Activated CD8-positive, alpha-beta memory T cell treated with anti-CD3 and anti-CD28 coated beads for 1 hour (primary cell): ENCODE measurements at regions not wholly inside any gene's neighbourhood (a gene's known extent, or its start where the extent isn't known, plus 50 kb on each side); places are given as distances from the start of the nearest gene placed in this dataset.

ENCODE experiments used
- DNase-seq, 2 donors: peaks; one replicate each; pipeline ENCODE4 v3.0.0-alpha.2; 2020; ENCODE audit warnings: low read depth in 1 of 2; ENCODE audit errors: extremely low read depth in 1 of 2

DNA sequence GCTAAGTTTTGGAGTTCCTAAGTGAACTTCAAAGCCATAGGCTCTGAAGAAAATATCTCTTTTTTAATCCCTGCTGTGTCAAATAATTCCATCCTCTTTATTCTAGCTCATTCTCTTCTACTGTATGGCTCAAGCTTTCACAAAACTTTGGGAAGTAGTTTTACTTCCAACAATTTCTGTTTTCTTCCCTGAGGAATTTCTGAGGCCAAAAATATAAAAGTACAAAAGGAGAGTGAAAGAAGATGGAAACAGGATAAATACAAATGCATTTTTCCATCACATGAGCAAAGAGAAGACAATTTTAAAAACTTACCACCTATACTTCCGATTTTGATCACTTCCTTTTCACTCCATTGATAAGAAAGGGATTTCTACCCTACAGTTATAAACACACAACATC lies 585.7 kb upstream of the DAB2 start:
- DNase-seq = no peak

GRCh38 chr5:40006260-40006659 lies 581.5 kb upstream of the DAB2 start:
- no peak for DNase-seq

DNA sequence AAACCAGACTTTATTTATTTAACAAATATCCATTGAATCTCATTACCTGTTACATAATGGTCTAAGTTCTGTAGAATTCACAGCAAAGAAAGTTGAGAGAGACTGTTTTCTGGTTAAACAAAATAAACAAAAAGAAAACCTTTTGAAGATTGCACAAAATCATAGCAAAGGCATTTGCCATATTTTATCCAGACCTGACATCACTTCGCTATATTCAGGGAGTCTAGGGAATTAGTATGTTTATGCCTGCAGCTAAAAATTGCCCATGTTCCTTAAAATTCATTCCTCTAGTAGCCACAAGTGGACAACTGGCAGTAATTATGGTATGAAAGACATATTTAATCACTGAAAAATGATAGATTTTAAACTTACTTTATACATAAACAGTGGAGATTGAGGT lies 577.0 kb upstream of the DAB2 start:
- DNase-seq = no peak

DNA sequence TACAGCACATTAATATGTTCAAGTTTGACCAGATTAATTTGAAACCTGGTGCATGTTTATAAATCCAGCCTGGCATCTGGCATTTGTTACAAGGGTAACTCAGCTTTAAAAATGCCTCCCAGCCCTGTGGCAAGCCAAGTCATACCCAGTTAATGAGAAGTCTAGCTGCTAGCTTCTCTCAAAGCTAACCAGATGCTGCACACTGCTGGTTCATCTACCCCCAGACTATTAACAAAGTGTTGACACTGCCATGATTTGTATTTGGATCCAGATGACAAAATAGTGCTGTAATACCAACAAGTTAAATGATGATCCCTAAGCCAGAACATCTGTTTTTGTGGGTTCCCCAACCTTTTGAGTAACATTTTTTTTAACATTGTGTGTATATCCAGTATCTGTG lies 573.7 kb upstream of the DAB2 start:
- DNase-seq = no peak

DNA sequence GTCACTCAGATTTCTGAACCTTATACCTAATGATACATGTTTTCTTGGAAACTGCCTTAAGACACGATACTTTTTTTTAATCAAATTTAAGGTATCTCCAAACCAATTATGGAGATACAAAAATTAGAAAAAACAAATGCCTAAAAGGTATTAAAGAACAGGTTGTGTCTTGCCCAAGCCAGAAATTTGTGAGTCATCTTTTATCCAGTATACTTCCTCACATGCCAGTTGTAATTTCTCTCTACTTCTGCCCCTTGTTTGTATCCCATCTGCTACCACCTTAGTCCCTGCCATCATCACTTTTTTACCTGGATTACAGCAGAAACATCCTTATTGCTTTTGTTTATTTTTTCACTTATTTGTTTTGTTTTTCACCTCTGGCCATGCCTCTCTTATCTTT lies 571.2 kb upstream of the DAB2 start:
- DNase-seq = no peak

GRCh38 chr5:39992617-39993202 lies 567.9 kb upstream of the DAB2 start:
- no peak for DNase-seq

DNA sequence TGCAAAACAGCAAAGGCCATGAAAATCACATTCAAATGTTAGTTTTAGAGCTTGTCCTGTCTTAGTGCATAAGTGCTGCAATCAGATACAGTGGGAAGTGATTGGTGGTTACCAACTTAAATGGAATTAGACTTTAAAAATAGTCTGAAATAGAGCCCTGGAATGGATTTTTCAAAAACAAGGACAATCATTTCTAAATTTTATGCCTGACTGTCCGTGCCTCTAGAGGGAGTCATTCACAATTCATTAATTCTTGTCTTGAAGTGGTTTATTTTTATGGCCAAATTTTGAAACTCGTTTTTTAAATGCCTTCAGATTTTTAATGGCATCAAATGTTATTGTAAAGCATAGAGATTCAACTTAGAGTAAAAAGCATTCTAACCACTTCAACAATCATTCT lies 561.8 kb upstream of the DAB2 start:
- DNase-seq = no peak

GRCh38 chr5:39980056-39980455 lies 555.3 kb upstream of the DAB2 start:
- DNase-seq = no peak

DNA sequence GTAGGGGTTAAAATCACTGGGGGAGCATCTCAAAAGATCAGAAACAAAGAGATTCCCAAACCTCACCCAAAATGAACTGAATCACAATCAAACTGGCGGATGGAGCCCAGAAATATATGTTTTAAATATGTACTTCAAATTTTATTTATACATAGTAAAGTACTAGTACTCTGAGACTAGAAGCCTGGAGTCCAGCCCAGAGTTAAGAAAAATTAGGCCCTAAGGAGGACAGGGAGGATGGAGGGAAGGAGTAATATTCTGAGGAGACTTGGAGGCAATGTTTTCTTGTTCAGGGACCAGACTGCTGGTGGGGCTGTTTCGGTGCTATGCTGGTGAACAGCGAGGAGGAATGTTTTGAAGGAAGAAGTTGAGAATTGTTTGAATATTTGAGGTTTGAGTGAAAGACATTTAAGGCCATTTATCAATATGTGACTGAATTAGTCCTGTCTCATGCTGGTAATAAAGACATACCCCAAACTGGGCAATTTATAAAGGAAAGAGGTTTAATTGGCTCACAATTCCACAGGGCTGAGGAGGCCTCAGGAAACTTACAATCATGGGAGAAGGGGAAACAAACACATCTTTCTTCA lies 552.4 kb upstream of the DAB2 start:
- DNase-seq = no peak

- no peak for DNase-seq
These were observed 545.5 kb upstream of the DAB2 start for GRCh38 chr5:39970117-39970798.

DNA sequence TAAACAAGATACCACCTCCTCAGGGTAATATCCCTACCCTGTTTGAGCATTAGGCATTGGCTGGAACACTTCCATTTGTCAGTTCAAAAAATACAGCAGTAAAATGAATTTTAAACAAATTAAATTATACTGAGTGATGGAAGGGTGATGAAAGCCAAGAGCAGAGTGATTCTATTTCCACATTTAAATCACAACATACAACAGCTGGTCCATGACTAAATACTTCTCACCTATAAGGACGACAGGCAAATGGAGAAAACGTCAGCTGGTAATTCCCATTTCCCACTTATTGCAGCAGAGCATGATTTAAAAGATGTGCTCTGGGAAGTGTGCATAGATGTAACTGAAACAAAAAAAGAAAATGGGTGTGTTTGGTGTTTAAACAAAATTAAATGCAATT lies 543.6 kb upstream of the DAB2 start:
- no peak for DNase-seq

DNA sequence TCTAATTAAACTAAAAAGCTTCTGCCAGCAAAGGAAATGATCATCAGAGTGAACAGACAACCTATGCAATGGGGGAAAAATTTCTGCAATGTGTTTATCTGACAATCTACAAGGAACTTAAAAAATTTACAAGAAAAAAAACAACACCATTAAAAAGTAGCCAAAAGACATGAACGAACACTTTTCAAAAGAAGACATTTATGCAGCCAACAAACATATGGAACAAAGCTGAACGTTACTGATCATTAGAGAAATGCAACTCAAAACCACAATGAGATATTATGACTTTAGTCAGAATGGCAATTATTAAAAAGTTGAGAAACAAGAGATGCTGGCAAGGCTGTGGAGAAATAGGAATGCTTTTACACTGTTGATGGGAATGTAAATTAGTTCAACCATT lies 530.4 kb upstream of the DAB2 start:
- no peak for DNase-seq

- no peak for DNase-seq
These were observed 526.3 kb upstream of the DAB2 start for GRCh38 chr5:39951070-39951469.

DNA sequence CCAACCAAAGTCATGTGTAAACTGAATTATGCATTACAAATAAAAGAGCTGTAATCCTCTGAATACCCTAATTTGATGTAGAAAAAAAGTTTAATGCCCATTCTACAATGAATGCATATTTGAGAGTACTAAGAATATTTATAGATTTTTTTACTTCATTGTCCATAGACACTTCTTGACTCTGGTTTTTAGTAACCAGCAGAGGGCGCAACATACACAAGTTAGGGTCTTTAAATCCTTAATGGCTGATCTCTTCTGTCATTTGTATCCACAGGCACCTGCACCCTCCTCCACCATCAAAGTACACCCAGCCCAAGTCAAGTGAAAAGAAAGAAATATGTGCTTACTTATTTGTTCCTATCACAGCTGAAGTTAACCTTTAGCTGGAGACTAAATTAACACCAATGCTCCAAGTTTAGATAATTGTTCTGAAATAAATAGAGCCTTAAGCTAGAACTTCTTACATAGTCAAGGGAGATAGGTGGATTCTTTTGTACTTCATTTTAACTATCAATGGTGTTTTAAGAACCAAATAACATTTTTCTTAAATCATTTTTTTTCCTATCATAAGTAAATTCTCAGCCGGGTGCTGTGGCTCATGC lies 524.2 kb upstream of the DAB2 start:
- DNase-seq = peak; percentile 20 to 21

DNA sequence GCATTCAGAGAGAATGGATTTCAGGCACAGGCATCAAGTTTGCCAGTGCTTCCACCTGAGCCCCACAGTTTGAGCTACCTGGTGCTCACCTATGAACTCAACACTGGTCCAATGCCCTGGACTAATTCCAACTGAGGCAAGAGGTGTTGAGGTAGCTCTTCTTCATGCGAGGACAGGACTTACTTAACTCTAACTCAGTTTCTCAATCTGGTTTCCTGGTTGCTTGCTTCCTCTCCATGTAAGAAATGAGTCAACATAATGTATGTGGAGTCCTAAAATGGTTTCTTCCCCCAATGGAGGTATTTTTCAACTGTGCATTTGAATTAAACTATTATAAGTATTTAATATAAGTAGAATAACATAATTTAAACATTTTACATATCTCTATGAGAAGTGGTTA lies 523.6 kb upstream of the DAB2 start:
- DNase-seq = no peak

- DNase-seq = no peak
These were observed 522.9 kb upstream of the DAB2 start for GRCh38 chr5:39947657-39948056.

GRCh38 chr5:39946356-39947045 lies 521.7 kb upstream of the DAB2 start:
- DNase-seq = no peak

DNA sequence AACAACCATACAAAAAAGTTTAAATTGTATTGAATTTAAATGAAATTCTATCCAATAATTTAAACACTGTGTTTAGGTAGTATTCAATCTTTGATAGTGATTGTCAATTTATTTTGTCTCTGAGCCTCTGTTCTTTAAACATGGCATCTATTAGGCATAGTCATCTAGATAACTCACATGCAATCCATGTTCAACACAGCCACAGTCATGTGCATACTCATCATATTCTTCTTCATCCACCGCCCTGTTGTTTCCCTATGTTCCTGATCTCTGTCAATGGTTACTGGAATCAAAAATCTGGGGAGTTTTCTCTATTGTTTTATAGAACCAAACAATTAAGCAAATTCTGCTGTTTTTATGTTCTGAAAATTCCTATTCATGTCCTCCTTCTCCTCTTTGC lies 521.1 kb upstream of the DAB2 start:
- DNase-seq = no peak

DNA sequence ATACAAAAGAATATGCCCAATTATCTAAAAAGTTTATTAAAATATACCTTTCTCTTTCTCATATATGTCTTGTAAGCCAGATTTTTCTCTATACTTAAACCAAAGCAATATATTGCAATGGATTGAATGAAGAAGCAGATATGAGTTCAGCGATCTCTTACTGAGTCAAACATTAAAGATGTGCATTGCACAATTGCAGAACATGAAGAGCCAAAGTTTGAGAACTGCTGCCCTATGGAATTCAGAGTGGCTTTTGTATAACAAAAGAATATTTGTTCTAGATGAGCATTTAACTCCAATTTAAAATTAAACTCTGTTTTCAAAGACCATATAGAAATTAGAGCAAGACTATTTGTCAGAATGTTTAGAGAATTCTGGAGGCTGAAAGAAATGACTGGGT lies 519.0 kb upstream of the DAB2 start:
- no peak for DNase-seq

- DNase-seq = no peak
These were observed 517.8 kb upstream of the DAB2 start for GRCh38 chr5:39942606-39943005.

- DNase-seq = no peak
These were observed 516.6 kb upstream of the DAB2 start for GRCh38 chr5:39941416-39941815.

- DNase-seq = no peak
These were observed 510.1 kb upstream of the DAB2 start for GRCh38 chr5:39934830-39935229.
